NOMO-1 treated with dmso at 0.1 percent for 144 hours (cell line): ENCODE measurements at regions not wholly inside any gene's neighbourhood (a gene's known extent, or its start where the extent isn't known, plus 50 kb on each side); places are given as distances from the start of the nearest gene placed in this dataset.
"Not testable (repeated sequence)": the region's sequence is repeated elsewhere in the genome, so short reads cannot be mapped to it uniquely, and the experiment has no call there.

Source experiments
- DNase-seq: peaks from one replicate; lab custom pipeline; 2025; ENCODE audit not compliant: unreplicated experiment; lab: John Stamatoyannopoulos, UW

- no peak for DNase-seq
These were observed 621.4 kb downstream of the PDCD6IP start for GRCh38 chr3:34419801-34420200.

- DNase-seq: no peak
These were observed 623.3 kb downstream of the PDCD6IP start for GRCh38 chr3:34421762-34422161.

DNA sequence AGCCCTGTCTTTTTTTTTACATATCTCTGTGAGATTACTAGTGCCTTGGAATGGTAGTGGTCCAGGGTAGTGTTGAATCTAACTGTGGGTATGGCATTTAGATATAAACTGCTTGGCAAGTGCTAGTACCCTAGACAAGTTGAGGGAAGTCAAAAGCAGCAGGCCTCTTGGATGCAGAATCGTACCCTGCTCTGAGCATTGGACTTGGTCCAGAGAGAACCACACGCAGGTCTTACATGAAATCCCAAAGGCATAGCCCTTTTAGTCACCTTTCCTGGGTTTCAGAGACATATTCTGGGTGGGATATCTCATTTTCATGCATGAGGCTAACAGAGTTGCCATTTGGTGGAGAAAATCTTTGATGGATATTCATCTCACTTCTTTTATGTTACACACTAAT is 641.4 kb downstream of the PDCD6IP start:
- no peak for DNase-seq

- no peak for DNase-seq
These were observed 645.7 kb downstream of the PDCD6IP start for GRCh38 chr3:34444137-34444536.

DNA sequence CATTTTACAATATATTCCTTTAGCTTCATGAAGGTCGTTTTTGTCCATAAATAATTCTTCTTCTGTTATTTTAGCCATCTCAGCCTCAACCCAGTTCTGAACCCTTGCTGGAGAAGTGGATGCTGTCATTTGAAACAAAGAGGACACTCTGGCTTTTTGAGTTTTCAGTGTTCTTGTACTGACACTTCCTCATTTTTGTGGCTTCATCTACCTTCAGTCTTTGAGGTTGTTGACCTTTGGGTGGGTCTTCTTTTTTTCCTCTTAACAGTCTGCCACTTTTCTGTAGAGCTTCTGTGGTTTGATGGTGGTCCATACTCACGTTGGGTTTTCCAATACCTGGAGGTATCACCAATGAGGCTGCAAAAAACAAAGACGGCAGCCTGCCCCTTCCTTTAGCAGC is 650.9 kb downstream of the PDCD6IP start:
- no peak for DNase-seq

- DNase-seq: no peak
These were observed 665.0 kb downstream of the PDCD6IP start for GRCh38 chr3:34463414-34463813.

- DNase-seq: no peak
These were observed 666.2 kb downstream of the PDCD6IP start for GRCh38 chr3:34464646-34465045.

GRCh38 chr3:34475851-34476250 is 677.4 kb downstream of the PDCD6IP start:
- DNase-seq: no peak

DNA sequence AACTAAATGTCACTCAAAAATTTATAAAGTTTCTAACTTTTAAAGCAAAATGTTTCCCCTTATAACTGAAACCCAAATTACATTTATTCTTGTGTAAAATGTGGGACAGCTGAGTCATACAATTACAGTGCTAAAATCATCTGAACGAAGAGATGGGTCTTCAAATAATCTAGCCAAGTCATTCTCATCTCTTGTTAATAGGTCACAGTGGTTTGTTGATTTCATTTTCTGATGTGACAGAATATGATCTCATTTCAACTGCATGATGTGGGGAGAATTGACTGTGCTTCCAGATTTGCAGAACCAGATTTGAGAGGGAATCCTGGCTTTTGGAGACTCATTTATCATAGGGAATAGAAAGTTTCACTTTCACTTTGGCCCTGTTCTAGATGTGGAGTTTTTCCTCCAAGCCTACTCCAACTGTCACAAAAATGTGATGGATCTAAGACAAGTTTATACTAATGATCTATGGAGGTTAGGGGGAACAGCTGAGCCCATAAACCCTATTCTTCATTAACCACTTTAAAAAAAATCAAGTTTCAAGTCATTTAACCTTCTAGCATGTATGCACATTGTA is 685.0 kb downstream of the PDCD6IP start:
- no peak for DNase-seq

DNA sequence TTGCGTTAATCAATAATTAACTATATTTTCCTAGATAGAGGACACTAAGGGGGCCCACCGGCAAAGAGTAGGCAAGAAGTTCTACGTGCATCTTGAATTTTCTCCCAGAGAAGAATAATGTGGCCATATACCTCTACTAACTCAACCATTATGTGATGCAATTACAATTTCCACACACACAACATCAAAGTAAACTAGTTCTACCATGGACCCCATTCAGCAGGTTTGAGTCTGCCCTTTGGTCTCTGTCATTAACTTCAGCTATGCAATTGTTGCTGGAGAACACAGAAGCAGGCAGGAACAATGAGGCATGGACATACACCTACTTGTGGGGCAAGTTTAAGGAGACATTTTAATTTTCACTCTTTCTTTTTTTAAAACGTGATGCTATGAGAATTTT is 705.9 kb downstream of the PDCD6IP start:
- DNase-seq: no peak

DNA sequence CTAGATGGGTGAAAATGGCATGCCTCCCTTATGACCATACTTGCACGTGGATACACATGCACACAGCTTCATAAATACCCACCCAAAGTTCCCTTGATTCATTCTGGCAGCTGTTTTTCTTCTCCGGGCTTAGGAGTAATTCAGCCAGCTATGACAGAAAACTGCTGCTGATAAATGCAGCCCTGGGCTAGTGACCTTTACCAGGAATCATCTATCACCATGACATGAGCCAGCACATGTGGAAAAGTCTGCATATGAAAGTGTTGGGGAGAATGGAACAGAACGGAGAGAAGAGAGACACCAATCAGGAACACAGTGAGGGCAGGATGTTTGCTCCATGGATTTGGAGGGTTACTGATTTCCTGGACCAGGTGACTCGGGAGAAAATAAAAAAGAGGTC is 706.3 kb downstream of the PDCD6IP start:
- DNase-seq: no peak

GRCh38 chr3:34508732-34509131 is 710.3 kb downstream of the PDCD6IP start:
- DNase-seq: no peak

GRCh38 chr3:34511891-34512290 is 713.5 kb downstream of the PDCD6IP start:
- no peak for DNase-seq

DNA sequence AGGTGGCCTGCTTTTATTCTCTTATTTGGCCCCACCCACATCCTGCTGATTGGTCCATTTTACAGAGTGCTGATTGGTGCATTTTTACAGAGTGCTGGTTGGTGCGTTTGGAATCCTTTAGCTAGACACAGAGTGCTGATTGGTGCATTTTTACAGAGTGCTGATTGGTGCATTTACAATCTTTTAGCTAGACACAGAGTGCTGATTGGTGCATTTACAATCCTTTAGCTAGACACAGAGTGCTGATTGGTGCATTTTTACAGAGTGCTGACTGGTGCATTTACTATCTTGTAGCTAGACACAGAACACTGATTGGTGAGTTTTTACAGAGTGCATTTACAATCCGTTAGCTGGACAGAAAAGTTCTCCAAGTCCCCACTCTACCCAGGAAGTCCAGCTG is 720.6 kb downstream of the PDCD6IP start:
- not testable (repeated sequence) for DNase-seq

DNA sequence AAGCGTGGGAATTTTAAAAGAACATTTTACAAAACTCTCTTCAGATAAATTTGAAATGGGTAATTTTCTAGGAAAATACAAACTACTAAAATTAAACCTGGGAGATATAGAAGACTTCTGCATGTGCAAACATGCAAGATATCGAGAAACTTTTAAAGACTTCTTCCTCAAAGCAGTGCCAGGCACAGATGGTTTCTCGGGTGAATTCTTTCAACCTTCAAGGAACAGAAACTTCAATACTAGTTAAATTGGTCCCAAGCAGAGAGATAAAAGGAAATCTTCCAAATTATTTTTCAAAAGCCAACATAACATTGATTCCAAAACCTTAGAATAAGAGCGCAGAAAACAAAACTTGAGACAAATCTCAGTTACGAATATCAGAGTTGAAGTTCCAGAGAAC is 732.7 kb downstream of the PDCD6IP start:
- DNase-seq: no peak

DNA sequence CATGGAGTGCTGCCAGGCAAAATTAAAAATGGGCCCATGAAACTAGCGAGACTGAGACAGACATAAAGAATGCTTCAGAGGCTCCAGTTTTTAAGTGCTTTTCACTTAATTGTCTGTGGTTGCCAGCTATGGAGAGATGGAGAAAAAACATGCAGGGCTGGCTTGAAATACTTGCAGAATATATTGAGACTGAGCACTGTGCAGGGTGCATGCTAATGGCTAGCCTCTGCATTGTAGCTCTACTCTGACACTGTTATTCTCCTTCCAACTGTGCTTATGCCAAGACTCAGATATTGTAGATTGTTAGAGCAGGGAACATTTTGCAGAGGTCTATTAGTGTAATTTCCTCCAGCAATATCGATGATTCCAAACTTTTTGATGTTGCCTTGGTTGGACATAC is 735.0 kb downstream of the PDCD6IP start:
- no peak for DNase-seq

DNA sequence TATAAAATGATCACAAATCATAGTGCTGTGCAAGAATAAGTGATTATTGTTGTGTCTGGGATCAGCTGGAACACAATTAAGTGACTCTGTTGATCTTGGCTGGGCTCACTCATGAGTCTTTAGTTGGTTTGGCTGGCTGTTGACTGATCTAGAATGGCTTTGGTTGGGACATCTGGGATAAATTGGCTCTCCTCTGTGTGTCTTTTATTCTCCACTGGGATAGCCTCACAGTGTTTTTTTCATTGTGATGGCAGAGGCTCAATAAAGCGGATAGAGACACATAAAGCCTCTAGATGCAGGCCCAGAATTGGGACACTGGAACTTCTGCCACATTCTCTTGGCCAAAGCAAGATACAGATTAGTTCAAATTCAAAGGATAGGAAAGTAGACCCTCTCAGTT is 735.6 kb downstream of the PDCD6IP start:
- DNase-seq: no peak

DNA sequence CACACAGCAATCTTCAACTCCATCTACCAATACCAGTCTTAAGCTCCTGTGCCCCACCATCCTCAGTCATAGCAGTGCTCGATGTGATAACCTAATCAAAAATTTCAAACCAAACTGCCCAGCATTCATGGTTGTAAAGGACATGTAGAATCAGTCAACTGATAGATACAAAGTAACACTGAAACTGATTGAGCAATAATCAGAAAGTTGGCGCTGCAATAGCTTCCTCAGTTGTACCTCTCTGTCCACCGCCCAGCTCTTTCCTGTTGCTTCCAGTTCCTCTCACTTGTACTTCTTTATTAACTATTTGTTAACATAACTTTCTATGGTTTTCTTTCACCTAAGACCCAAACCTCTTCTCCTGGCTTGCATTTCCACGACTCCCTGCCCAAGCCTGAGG is 745.7 kb downstream of the PDCD6IP start:
- DNase-seq: no peak

DNA sequence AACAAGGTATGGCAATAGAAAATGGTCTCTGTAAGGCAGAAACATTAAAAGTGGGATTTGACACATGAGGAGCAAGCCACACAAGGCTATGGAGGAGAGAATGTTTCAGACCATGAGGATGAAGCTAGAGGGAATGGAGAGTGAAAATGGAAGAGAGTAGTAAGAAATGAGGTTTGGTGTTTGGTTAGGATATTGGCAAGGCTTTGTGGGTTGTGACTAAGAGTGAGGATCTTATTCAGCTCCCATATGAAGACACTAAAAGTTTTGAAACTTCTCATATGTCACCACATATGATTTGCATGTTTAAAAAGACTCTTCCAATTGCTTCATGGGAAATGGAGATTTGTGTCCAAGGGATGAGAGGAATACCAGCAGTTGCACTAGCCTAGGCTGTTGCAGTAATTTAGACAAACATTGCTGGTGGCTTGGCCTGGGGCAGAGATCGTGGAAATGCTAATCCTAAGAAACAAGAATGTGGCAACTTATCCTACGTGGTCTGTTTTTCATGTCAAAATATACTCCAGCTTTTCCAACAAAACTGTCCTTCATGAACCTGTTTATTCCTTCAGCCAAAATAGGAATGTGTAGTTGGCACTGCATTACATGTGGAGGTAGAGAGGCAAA is 749.0 kb downstream of the PDCD6IP start:
- DNase-seq: no peak

DNA sequence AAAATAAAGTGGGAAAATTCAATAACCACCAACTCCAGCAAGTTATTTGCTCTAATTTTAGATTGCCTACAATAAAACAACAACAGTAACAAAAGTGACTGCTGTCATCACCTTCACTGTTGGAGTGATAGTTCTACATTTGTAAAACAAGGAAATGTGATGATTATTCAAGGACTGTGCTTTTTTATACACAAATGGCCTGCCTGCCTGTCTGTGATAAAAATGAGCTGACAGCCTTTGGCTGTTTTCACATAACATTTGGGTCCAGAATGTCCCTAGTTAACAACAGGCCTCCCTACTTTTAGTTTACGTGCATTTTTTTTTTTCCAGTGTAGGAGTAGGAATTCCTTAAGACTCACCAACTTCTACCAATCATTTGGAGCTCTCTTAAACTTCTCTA is 768.8 kb downstream of the PDCD6IP start:
- DNase-seq: no peak

- DNase-seq: no peak
These were observed 770.3 kb downstream of the PDCD6IP start for GRCh38 chr3:34568766-34569165.

GRCh38 chr3:34569437-34569836 is 771.0 kb downstream of the PDCD6IP start:
- DNase-seq: no peak
